HEK293 (cell line): ENCODE measurements at regions not wholly inside any gene's neighbourhood (a gene's known extent, or its start where the extent isn't known, plus 50 kb on each side); places are given as distances from the start of the nearest gene placed in this dataset.

Experiments used
- AEBP2 ChIP-seq: fragments of 450-650 bp; formaldehyde crosslinking; IDR thresholded peaks from 2 replicates; pipeline ENCODE4 v1.5.1; 2016; ENCODE audit warnings: missing biosample characterization, missing genetic modification characterization, borderline replicate concordance
- ATF2 ChIP-seq: fragments of 450-650 bp; formaldehyde crosslinking; IDR thresholded peaks from 2 replicates; pipeline ENCODE4 v1.5.1; 2016; ENCODE audit warnings: missing biosample characterization, missing genetic modification characterization, low read depth
- GLI4 ChIP-seq: fragments of 450-650 bp; formaldehyde crosslinking; IDR thresholded peaks from 2 replicates; pipeline ENCODE4 v1.5.1; 2016; ENCODE audit warnings: missing biosample characterization, missing genetic modification characterization
- HOXA7 ChIP-seq: sonication (generic); formaldehyde crosslinking; IDR thresholded peaks from 2 replicates; pipeline ENCODE4 v1.8.1; 2022; ENCODE audit warnings: missing genetic modification reagents, borderline replicate concordance
- KLF16 ChIP-seq: fragments of 450-650 bp; formaldehyde crosslinking; IDR thresholded peaks from 2 replicates; pipeline ENCODE4 v1.5.1; 2017; ENCODE audit warnings: missing biosample characterization, missing genetic modification characterization
- PATZ1 ChIP-seq: fragments of 450-650 bp; formaldehyde crosslinking; IDR thresholded peaks from 2 replicates; pipeline ENCODE4 v1.5.1; 2016; ENCODE audit warnings: missing biosample characterization, missing genetic modification characterization
- PRDM10 ChIP-seq: fragments of 450-650 bp; formaldehyde crosslinking; IDR thresholded peaks from 2 replicates; pipeline ENCODE4 v1.5.1; 2016; ENCODE audit warnings: missing biosample characterization, missing genetic modification characterization
- SETDB1 ChIP-seq: IDR thresholded peaks from one replicate; pipeline ENCODE4 v1.6.1; 2017; ENCODE audit warnings: mild to moderate bottlenecking, low read length, moderate library complexity, mixed read lengths; ENCODE audit not compliant: insufficient read length
- YY1 ChIP-seq: fragments of 450-650 bp; formaldehyde crosslinking; IDR thresholded peaks from 2 replicates; pipeline ENCODE4 v1.5.1; 2018; ENCODE audit warnings: missing biosample characterization, missing genetic modification characterization
- YY2 ChIP-seq: fragments of 450-650 bp; formaldehyde crosslinking; IDR thresholded peaks from 2 replicates; pipeline ENCODE4 v1.5.1; 2016; ENCODE audit warnings: missing biosample characterization, missing genetic modification characterization
- ZBTB44 ChIP-seq: fragments of 450-650 bp; IDR thresholded peaks from 2 replicates; pipeline ENCODE4 v1.5.1; 2018; ENCODE audit warnings: missing biosample characterization, mild to moderate bottlenecking, missing genetic modification characterization
- ZBTB8A ChIP-seq: fragments of 450-650 bp; formaldehyde crosslinking; IDR thresholded peaks from 2 replicates; pipeline ENCODE4 v1.5.1; 2016; ENCODE audit warnings: missing biosample characterization, missing genetic modification characterization
- ZEB2 ChIP-seq: fragments of 450-650 bp; formaldehyde crosslinking; IDR thresholded peaks from 2 replicates; pipeline ENCODE4 v1.5.1; 2016; ENCODE audit warnings: missing biosample characterization, missing genetic modification characterization
- ZFP37 ChIP-seq: fragments of 450-650 bp; formaldehyde crosslinking; IDR thresholded peaks from 2 replicates; pipeline ENCODE4 v1.5.1; 2016; ENCODE audit warnings: missing biosample characterization, missing genetic modification characterization
- ZNF133 ChIP-seq: fragments of 450-650 bp; formaldehyde crosslinking; IDR thresholded peaks from 2 replicates; pipeline ENCODE4 v1.5.1; 2016; ENCODE audit warnings: missing biosample characterization, missing genetic modification characterization
- ZNF169 ChIP-seq: fragments of 450-650 bp; formaldehyde crosslinking; IDR thresholded peaks from 2 replicates; pipeline ENCODE4 v1.5.1; 2016; ENCODE audit warnings: missing biosample characterization, missing genetic modification characterization
- ZNF211 ChIP-seq: fragments of 450-650 bp; formaldehyde crosslinking; IDR thresholded peaks from 2 replicates; pipeline ENCODE4 v1.5.1; 2016; ENCODE audit warnings: low read depth, missing biosample characterization, missing genetic modification characterization
- ZNF221 ChIP-seq: fragments of 450-650 bp; formaldehyde crosslinking; IDR thresholded peaks from 2 replicates; pipeline ENCODE4 v1.5.1; 2017; ENCODE audit warnings: missing biosample characterization, missing genetic modification characterization, borderline replicate concordance
- ZNF223 ChIP-seq: fragments of 450-650 bp; formaldehyde crosslinking; IDR thresholded peaks from 2 replicates; pipeline ENCODE4 v1.5.1; 2016; ENCODE audit warnings: missing biosample characterization, missing genetic modification characterization
- ZNF248 ChIP-seq: fragments of 450-650 bp; formaldehyde crosslinking; IDR thresholded peaks from 2 replicates; pipeline ENCODE4 v1.5.1; 2017; ENCODE audit warnings: missing biosample characterization, missing genetic modification characterization
- ZNF274 ChIP-seq, 2 experiments: fragments of 200-500 bp in 1 of 2; fragments of 450-650 bp in 1 of 2; sonication (Bioruptor generic) in 1 of 2; formaldehyde crosslinking in 1 of 2; IDR thresholded peaks; 2 replicates each; pipeline versions ENCODE4 v1.5.1 to v1.6.1; 2014 to 2016; ENCODE audit warnings: borderline replicate concordance in 1 of 2, inconsistent platforms in 1 of 2, low read length in 1 of 2, missing biosample characterization in 1 of 2, missing genetic modification characterization in 1 of 2
- ZNF292 ChIP-seq: fragments of 450-650 bp; formaldehyde crosslinking; IDR thresholded peaks from 2 replicates; pipeline ENCODE4 v1.5.1; 2016; ENCODE audit warnings: low read depth, missing biosample characterization, missing genetic modification characterization, borderline replicate concordance
- ZNF501 ChIP-seq: fragments of 450-650 bp; formaldehyde crosslinking; IDR thresholded peaks from 2 replicates; pipeline ENCODE4 v1.5.1; 2016; ENCODE audit warnings: missing biosample characterization, missing genetic modification characterization
- ZNF514 ChIP-seq: fragments of 450-650 bp; formaldehyde crosslinking; IDR thresholded peaks from 2 replicates; pipeline ENCODE4 v1.5.1; 2016; ENCODE audit warnings: missing biosample characterization, missing genetic modification characterization
- ZNF549 ChIP-seq: fragments of 450-650 bp; IDR thresholded peaks from 2 replicates; pipeline ENCODE4 v1.5.1; 2018; ENCODE audit warnings: missing biosample characterization, missing genetic modification characterization, mild to moderate bottlenecking, inconsistent platforms, moderate library complexity
- ZNF558 ChIP-seq: fragments of 450-650 bp; formaldehyde crosslinking; IDR thresholded peaks from 2 replicates; pipeline ENCODE4 v1.5.1; 2016; ENCODE audit warnings: missing biosample characterization, missing genetic modification characterization
- ZNF571 ChIP-seq: fragments of 450-650 bp; formaldehyde crosslinking; IDR thresholded peaks from 2 replicates; pipeline ENCODE4 v1.5.0; 2017; ENCODE audit warnings: missing biosample characterization, missing genetic modification characterization
- ZNF610 ChIP-seq: fragments of 450-650 bp; formaldehyde crosslinking; IDR thresholded peaks from 2 replicates; pipeline ENCODE4 v1.5.1; 2016; ENCODE audit warnings: missing biosample characterization, missing genetic modification characterization, borderline replicate concordance
- ZNF843 ChIP-seq: fragments of 450-650 bp; formaldehyde crosslinking; IDR thresholded peaks from 2 replicates; pipeline ENCODE4 v1.5.1; 2016; ENCODE audit warnings: missing biosample characterization, missing genetic modification characterization
- ZXDB ChIP-seq: fragments of 450-650 bp; formaldehyde crosslinking; IDR thresholded peaks from 2 replicates; pipeline ENCODE4 v1.5.1; 2016; ENCODE audit warnings: missing biosample characterization, missing genetic modification characterization

GRCh38 chr6:27553123-27553904, 80.4 kb upstream of the ZNF184 start (continued):
- TF ChIP-seq PRDM10 (peak; percentile 79), ZNF223 (no peak), ZNF549 (tag by site-specific recombination) (peak; percentile 63), ZNF501 (peak; percentile 93), ZEB2 (tag by site-specific recombination) (peak; percentile 83), ZNF274 (IDR thresholded peaks at IDR 0.05; ENCODE audit: low read length) (no peak), ZNF274 (tag by site-specific recombination; IDR thresholded peaks at IDR 0.05; ENCODE audit: borderline replicate concordance) (no peak), GLI4 (tag by site-specific recombination) (peak; percentile 18; the same call in 1 of the 2 replicates), ZNF610 (tag by site-specific recombination) (no peak), YY2 (tag by site-specific recombination) (peak; percentile 45; the same call in 1 of the 2 replicates), ZNF558 (tag by site-specific recombination) (peak; percentile 83), ZBTB44 (tag by site-specific recombination) (peak; percentile 55), ZFP37 (tag by site-specific recombination) (peak; percentile 91), SETDB1 (no peak), ZNF514 (tag by site-specific recombination) (no peak), KLF16 (tag by site-specific recombination) (no peak), PATZ1 (tag by site-specific recombination) (peak; percentile 77), AEBP2 (tag by site-specific recombination) (no peak), ZNF248 (no peak), ZNF571 (tag by site-specific recombination) (no peak), ZNF843 (tag by site-specific recombination) (peak; percentile 56; the same call in 1 of the 2 replicates), ATF2 (tag by site-specific recombination) (0 out of 2 replicates have a peak, but pooled peaks have one; percentile 38), ZNF169 (no peak), ZXDB (tag by site-specific recombination) (peak; percentile 83), HOXA7 (no peak), ZNF211 (no peak), ZBTB8A (peak; percentile 65), ZNF133 (tag by site-specific recombination) (peak; percentile 97), YY1 (tag by site-specific recombination) (peak; percentile 62; the same call in 1 of the 2 replicates), ZNF292 (tag by site-specific recombination) (no peak), ZNF221 (peak; percentile 71)
